ENCODE measurements at regions not wholly inside any gene's neighbourhood (a gene's known extent, or its start where the extent isn't known, plus 50 kb on each side); places are given as distances from the start of the nearest gene placed in this dataset.
A peak's percentile ranks its signal among the peaks of the same experiment; 100 is the strongest.

GRCh38 chr2:134119713-134120405, 134.0 kb upstream of the MGAT5 start:
- peaks cover 35% of the 10 kb centered on the region for H3K79me2 ChIP-seq (replicated peaks; ENCODE audit: insufficient read depth, low read length)
- H3K4me2 ChIP-seq (ENCODE audit: low read length): no peak overlapping the region
- no peaks in the 10 kb centered on the region for H4K20me1 ChIP-seq (ENCODE audit: insufficient read depth)
- no peaks in the 10 kb centered on the region for H3K9me2 ChIP-seq (ENCODE audit: insufficient read depth, low read length)
- no peaks in the 10 kb centered on the region for H3K27me3 ChIP-seq (ENCODE audit: insufficient read depth, low read depth, low read length)
- H3K4me3 ChIP-seq (ENCODE audit: low read length): peak overlapping the region; percentile 98
- TF ChIP-seq POLR2AphosphoS5 (IDR thresholded peaks at IDR 0.05) (peak; percentile 61), RAD21 (conservative IDR thresholded peaks at IDR 0.05) (no peak), CTCF (IDR thresholded peaks at IDR 0.05; ENCODE audit: poor library complexity, severe bottlenecking) (no peak), SMC3 (conservative IDR thresholded peaks at IDR 0.05; ENCODE audit: poor library complexity) (peak; percentile 67), EZH2 (IDR thresholded peaks at IDR 0.05; ENCODE audit: borderline replicate concordance, insufficient read depth, low read length, poor library complexity, severe bottlenecking) (no peak), EP300 (conservative IDR thresholded peaks at IDR 0.05; ENCODE audit: poor library complexity, severe bottlenecking) (no peak), TAF1 (IDR thresholded peaks at IDR 0.05; ENCODE audit: low read depth) (peak; percentile 80), MXI1 (conservative IDR thresholded peaks at IDR 0.05; ENCODE audit: poor library complexity, severe bottlenecking) (peak; percentile 28), REST (IDR thresholded peaks at IDR 0.05; ENCODE audit: borderline replicate concordance) (peak; percentile 34)
- H3K36me3 ChIP-seq (ENCODE audit: insufficient read depth, low read length): no peaks in the 10 kb centered on the region
- no peaks in the 10 kb centered on the region for H3F3A ChIP-seq (ENCODE audit: insufficient read depth, low read length, poor library complexity, severe bottlenecking)
- peak overlapping the region; percentile 88 for H3K9ac ChIP-seq (ENCODE audit: low read length)
- H3K9me3 ChIP-seq (ENCODE audit: low read length): no peaks in the 10 kb centered on the region
- peak overlapping the region; percentile 67 for H2AFZ ChIP-seq (ENCODE audit: low read depth, low read length)
- H3K27ac ChIP-seq (ENCODE audit: low read length): peak overlapping the region; percentile 78

- no peaks in the 10 kb centered on the region for H3K9me3 ChIP-seq (ENCODE audit: low read length)
- peak overlapping the region; percentile 88 for H3K9ac ChIP-seq (ENCODE audit: low read length)
- H3K27ac ChIP-seq (ENCODE audit: low read length): peak overlapping the region; percentile 78
- no peaks in the 10 kb centered on the region for H3K9me2 ChIP-seq (ENCODE audit: insufficient read depth, low read length)
- H3F3A ChIP-seq (ENCODE audit: insufficient read depth, low read length, poor library complexity, severe bottlenecking): no peaks in the 10 kb centered on the region
- H3K79me2 ChIP-seq (replicated peaks; ENCODE audit: insufficient read depth, low read length): peaks cover 40% of the 10 kb centered on the region
- peak overlapping the region; percentile 98 for H3K4me3 ChIP-seq (ENCODE audit: low read length)
- no peak overlapping the region for H2AFZ ChIP-seq (ENCODE audit: low read depth, low read length)
- H3K27me3 ChIP-seq (ENCODE audit: insufficient read depth, low read depth, low read length): no peaks in the 10 kb centered on the region
- H3K36me3 ChIP-seq (ENCODE audit: insufficient read depth, low read length): no peaks in the 10 kb centered on the region
- TF ChIP-seq TAF1 (IDR thresholded peaks at IDR 0.05; ENCODE audit: low read depth) (no peak), RAD21 (conservative IDR thresholded peaks at IDR 0.05) (no peak), REST (IDR thresholded peaks at IDR 0.05; ENCODE audit: borderline replicate concordance) (no peak), MXI1 (conservative IDR thresholded peaks at IDR 0.05; ENCODE audit: poor library complexity, severe bottlenecking) (no peak), EZH2 (IDR thresholded peaks at IDR 0.05; ENCODE audit: borderline replicate concordance, insufficient read depth, low read length, poor library complexity, severe bottlenecking) (no peak), EP300 (conservative IDR thresholded peaks at IDR 0.05; ENCODE audit: poor library complexity, severe bottlenecking) (no peak), POLR2AphosphoS5 (IDR thresholded peaks at IDR 0.05) (no peak), CTCF (IDR thresholded peaks at IDR 0.05; ENCODE audit: poor library complexity, severe bottlenecking) (no peak), SMC3 (conservative IDR thresholded peaks at IDR 0.05; ENCODE audit: poor library complexity) (no peak)
- H3K4me2 ChIP-seq (ENCODE audit: low read length): no peak overlapping the region
- H4K20me1 ChIP-seq (ENCODE audit: insufficient read depth): no peaks in the 10 kb centered on the region
Measured at GRCh38 chr2:134120406-134120732, 133.5 kb upstream of the MGAT5 start.
